AG20443 (cell line): ENCODE measurements at regions not wholly inside any gene's neighbourhood (a gene's known extent, or its start where the extent isn't known, plus 50 kb on each side); places are given as distances from the start of the nearest gene placed in this dataset.

Experiments
- DNase-seq: peaks from one replicate; pipeline ENCODE4 v3.0.0; 2012; ENCODE audit warnings: low spot score, mixed read lengths

DNA sequence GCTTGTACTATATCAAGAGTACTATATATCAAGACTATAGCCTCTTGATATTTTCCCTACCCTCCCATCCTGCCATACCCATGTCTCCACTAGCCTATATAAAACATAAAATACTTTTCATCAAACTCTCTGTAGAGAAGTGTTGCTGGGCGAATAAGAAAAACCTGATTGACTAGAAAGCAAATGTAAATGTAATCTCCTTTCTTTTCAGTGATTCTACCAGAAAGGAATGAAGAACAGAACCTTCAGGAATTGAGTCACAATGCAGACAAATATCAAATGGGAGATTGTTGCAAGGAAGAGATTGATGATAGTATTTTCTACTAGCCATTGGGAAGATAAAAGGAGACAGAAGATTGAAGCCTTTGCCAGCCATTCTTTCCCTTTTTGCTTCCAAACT, 89.2 kb downstream of the KCNRG start:
- DNase-seq = peak; percentile 13

DNA sequence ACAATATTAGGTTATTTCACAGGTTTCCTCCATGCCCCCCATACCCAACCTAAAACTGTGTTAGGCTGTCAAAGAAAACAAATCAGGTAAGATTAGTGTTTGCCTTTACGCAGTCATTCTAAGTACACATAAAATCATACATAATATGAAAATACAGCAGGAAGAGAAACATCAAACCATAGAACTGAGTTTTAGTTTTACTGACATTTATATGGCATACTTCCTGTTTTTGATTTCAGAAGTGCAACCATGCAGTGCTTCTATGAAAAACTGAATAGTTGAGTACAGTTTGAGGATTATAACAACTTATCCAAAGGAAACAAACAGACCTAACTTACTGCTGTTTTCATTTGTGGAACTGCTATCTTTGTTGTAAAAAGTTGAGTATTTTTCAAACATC, 91.3 kb downstream of the KCNRG start:
- DNase-seq = no peak

- DNase-seq = peak; percentile 12
Observed at GRCh38 chr13:50107205-50107604, 92.0 kb downstream of the KCNRG start.

DNA sequence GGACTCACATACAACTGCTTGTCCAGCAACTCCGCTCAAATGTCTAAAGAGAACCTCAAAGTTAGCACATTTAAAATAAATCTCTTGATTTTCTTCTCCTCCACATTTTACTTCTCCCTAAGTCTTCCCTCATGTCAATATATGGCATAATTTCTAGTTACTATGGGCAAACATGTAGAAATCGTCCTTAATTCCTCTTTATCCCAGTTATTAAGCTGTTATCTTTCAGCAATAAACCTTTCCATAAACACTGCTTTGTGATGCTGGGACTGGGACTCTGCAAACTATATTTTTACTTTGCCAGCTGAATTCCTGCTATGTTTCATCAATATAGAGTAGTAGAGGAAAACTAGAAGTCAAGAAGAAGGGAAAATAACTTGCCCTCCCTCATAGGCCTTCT, 99.7 kb downstream of the KCNRG start:
- no peak for DNase-seq

DNA sequence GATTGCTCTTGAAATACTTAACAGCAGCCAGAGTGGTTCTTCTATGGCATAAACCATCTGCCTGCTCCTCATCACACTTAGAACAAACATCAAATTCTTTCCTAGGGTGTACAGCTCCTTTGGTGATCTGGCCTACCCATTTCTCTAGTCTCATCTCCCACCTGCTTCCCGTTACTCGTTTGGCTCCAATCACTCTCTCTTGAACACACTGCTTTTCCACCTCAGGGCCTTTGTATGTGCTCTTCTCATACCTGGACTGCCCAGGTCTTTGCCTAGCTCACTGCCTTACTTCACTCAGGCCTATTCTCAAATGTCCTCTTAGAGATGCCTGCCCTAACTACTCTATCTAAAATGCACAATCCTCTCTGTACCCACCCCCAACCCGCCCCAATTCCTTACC, 100.5 kb downstream of the KCNRG start:
- no peak for DNase-seq

- no peak for DNase-seq
Observed at GRCh38 chr13:50116430-50116973, 101.3 kb downstream of the KCNRG start.

- DNase-seq = no peak
Observed at GRCh38 chr13:50119591-50119990, 104.3 kb downstream of the KCNRG start.

DNA sequence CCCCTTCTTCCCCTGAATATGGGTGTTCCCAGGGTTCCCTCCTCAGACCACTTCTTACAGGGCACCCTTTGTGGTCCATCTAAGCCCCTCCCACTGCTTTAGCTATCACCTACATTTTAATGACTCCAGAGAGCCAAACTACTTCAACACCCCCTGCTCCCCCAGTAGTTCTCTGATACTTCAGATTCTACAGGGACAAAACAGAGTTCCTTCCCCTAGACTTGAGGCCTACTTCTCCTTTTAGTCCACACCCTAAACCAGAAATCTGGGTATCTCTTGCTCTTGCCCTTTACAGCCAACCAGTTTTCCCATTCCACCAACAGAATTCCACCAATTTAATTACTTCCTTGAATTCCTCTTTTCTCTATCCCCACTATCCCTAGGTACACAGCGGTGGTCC, 107.2 kb downstream of the KCNRG start:
- no peak for DNase-seq

- DNase-seq = no peak
Observed at GRCh38 chr13:50123002-50123401, 107.8 kb downstream of the KCNRG start.

DNA sequence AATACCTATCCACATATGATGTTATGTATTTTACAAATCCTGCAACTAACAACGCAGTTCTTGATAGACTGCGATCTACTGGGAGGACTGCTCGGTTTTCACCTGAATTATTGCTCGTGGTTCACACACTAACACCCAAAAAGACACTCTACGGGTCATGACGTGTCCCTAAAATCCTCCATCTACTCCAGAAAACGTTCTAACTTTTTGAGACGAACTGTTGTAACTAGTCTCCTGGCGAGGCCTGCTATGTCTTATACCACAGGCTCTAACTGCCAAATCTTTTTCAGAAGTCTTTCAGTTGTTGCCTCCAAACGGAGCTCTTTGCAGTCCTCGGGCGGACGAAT, 108.2 kb downstream of the KCNRG start:
- DNase-seq = no peak

DNA sequence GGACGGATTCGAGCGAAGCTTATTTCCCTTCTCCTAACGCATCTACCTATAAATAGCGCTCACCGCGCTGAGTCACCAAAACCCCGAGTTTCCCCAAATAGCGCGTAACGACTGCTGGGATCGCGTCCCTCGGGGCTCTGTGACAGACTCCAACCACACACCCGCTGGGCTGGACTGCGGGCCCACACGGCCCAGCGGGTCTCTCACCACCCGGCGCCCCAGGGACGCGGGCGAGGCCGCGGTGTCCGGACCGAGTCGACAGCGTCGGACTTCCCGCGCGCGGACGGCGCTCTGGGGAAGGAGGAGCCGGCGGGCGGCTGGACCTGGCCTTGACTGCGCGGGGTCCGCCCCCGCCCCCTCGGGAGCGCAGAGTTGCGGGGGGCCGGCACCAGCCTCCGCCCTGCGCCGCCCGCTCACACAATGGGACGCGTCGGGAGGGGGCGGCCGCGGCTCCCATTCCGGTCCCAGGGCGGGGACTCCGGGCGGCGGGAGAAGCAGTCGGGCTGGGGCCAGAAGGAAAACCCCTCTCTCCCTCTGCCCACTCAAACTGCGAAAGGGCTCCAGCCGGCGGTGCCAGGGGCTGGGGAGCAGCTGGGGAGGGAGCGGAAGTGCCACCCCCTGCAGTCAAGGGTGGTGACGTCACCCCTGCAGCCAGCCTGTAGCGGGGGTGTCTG, 108.8 kb downstream of the KCNRG start:
- DNase-seq = peak; percentile 87

- DNase-seq = peak; percentile 99
Observed at GRCh38 chr13:50124536-50125303, 109.5 kb downstream of the KCNRG start.

GRCh38 chr13:50125304-50125553, 110.0 kb downstream of the KCNRG start:
- DNase-seq = no peak

DNA sequence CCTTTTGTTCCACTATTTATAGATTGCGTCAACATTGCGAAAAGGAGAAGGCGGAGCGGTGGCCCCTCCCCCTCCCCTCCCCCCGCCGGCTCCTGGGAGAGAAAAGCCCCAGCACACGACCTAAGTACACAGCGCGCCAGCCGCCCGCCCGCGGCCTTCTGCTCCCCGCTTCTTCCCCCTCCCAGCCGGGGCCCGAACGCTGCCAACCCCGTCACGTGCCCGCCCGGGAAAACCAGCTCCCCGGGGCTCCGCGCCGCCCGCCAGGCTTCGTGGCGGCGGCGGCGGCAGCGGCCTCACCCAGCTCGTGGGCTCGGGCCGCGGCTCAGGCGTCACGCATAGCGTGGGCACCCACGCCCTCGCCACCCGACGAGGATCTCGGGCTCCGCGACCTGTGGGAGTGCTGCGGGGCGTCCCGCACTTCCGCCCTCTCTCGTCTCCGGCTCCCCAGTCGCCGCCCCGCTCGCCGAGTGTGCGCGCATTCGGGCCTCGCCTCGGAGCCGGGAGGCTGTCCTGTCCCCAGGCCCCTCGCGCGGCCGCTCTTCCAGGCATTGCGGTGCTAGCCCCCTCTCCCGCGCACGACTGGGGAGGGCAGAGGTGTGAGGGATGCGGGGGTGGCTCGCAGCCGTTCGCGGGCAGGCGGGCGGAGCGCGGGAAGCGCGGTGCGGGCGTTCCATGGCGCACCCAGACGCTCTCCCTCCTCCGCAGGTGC, 110.5 kb downstream of the KCNRG start:
- DNase-seq = peak; percentile 91

GRCh38 chr13:50126263-50126992, 111.2 kb downstream of the KCNRG start:
- DNase-seq = no peak

GRCh38 chr13:50126993-50127725, 111.9 kb downstream of the KCNRG start:
- DNase-seq = no peak

DNA sequence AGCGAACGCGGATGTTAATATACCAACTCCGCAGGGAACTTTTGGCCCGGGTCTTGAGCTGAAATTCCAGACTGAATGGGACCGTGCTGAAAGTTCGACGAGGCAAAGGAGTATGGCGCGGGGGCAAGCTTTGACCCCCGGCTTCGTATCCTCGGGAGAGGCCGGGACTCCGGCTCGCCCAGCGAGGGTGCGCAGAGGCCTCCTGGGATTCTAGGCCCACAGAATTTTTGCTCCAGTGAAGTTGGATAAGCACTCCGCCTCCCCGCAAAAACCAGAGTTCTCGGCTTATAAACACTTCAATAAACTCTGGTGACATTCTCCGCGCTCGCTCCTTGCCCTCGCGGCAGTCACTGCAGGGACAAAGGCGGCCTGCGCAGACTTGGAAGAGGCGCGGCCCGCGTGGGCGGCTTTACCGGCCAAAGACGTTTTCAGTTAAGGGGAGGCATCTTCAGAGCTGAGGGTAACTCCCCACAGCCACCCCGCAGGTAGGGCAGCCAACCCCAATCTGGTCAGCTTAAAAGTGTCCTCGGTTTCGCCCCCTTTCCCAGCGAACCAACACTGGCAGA, 112.6 kb downstream of the KCNRG start:
- DNase-seq = no peak

GRCh38 chr13:50128428-50128931, 113.2 kb downstream of the KCNRG start:
- DNase-seq = no peak

- DNase-seq = no peak
Observed at GRCh38 chr13:50129081-50129705, 113.9 kb downstream of the KCNRG start.

DNA sequence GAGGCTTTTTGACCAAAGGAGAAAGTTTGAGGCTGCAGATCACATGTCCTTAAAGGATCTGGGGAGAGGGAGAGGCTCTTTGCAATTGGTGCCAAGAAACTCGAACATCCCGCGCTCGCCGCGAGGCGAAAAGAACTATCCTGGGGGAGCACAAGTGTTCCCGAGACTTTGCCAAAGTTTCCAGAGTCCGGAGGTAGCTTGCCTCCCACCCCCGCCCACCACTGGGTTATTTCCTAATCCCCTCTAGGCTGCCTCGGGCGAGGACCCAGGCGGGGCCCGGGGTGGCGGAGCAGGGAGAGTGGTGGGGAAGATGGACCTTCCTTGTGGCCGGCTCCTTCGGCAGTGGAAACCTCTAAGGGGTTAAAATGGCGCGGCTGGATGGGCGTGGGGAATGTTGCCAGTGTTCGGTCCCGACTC, 114.5 kb downstream of the KCNRG start:
- no peak for DNase-seq
